Suppressor macrophage treated with lipopolysaccharide for 4 hours (primary cell): ENCODE measurements at regions not wholly inside any gene's neighbourhood (a gene's known extent, or its start where the extent isn't known, plus 50 kb on each side); places are given as distances from the start of the nearest gene placed in this dataset.
A peak's percentile ranks its signal among the peaks of the same experiment; 100 is the strongest.

Source experiments
- DNase-seq: peaks from one replicate; pipeline ENCODE4 v3.0.0-alpha.2; 2020

- no peak for DNase-seq
Measured at GRCh38 chr12:107983756-107984472, 145.2 kb upstream of the WSCD2 start.

- DNase-seq, result no peak
Measured at GRCh38 chr12:107984973-107985372, 144.1 kb upstream of the WSCD2 start.

- no peak for DNase-seq
Measured at GRCh38 chr12:107986183-107986582, 142.9 kb upstream of the WSCD2 start.

GRCh38 chr12:107990325-107990724 is 138.8 kb upstream of the WSCD2 start:
- peak; percentile 31 for DNase-seq

DNA sequence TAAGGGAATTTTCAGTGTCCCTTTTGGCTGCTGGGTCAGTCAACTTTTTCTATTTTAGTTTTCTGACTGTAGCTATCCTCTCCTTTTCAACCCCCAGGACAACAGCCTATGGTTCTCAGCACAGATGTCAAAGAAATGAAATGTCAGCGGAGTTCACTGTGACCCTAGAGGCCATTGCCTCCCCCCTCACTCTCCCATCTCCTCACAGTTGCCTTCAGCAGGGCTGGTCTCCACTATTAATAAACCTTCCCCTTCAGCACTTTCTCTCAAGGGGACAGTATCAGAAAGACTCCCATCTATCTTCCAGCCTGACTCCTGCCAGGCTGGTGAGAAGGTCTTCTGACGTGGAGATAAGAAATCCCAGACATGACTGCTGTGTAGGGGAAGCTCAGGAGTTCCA is 137.1 kb upstream of the WSCD2 start:
- no peak for DNase-seq

DNA sequence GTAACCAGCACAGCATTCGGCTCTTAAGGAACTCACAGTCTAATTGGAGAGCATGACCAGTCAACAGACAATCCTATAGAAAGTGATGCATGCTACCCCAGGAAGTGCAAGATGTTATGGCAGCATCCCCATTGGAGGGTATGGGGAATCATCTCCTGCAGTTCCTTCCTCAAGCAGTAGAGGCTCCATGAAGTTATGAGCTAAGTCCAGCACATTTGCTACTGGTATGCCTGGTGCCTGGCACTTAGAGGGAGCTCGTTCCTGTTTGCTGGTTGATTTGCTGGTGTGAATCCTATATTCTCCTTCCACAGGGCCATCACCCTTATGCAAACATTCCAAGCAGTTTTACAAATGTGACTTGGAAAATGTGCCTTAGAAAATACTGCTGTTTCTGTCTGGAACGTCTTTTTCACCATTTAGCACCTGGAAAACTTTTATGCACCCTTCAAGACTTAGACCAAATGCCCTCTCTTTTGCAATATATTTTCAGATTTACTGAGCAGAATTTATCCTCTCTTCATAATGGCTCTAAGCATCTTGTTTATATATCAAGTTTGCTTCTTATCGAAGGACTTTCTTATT is 136.1 kb upstream of the WSCD2 start:
- peak; percentile 47 for DNase-seq

- no peak for DNase-seq
Measured at GRCh38 chr12:107998863-107999262, 130.2 kb upstream of the WSCD2 start.

DNA sequence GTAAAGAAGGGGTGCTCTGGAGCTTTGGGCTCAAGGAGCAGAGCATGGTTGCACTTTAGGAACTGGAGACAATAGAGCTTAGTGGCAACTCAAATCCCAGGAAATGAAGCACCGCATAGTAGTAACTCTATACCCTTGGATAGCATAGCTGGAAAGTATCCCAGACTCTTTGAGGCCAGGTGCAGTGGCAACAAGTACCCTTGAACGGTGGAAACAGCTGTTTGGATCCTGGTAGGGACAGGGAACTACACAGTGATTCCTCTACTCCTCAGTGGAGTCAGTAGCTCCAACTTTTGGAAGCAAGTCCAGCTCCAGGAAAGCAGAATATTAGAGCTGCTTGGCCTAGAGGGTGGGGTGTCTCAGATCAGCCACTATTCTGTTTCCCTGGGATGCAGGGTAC is 129.0 kb upstream of the WSCD2 start:
- DNase-seq, result no peak

GRCh38 chr12:108004319-108004718 is 124.8 kb upstream of the WSCD2 start:
- peak; percentile 4 for DNase-seq

GRCh38 chr12:108008163-108008905 is 120.8 kb upstream of the WSCD2 start:
- no peak for DNase-seq

DNA sequence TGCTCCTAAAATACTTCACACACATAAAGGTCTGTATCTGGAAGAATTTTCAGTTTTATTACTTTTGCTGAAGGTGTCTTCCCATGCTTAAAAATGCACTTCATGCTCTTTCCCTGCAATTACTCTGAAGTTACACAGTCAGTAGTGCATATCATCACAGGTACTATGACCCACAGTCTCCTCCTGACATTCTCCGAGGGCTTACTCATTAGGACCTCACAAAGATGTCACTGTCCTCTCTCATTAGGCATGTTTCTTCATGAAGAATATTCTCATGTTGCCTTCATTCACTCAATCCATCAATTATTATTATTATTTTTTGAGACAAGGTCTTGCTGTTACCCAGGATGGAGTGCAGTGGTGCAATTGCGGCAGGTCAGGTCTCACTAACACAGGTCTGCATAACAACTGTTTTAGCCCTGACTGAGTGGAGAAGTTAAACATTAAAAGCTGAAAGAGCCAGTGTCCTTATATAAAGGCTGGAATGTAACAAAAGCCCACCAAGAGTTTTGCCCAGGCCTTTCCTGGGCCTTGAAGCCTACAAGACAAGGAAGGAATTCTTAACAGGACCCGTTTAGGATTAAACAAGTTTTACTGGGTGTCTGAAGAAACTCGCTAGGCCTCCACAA is 119.5 kb upstream of the WSCD2 start:
- no peak for DNase-seq

DNA sequence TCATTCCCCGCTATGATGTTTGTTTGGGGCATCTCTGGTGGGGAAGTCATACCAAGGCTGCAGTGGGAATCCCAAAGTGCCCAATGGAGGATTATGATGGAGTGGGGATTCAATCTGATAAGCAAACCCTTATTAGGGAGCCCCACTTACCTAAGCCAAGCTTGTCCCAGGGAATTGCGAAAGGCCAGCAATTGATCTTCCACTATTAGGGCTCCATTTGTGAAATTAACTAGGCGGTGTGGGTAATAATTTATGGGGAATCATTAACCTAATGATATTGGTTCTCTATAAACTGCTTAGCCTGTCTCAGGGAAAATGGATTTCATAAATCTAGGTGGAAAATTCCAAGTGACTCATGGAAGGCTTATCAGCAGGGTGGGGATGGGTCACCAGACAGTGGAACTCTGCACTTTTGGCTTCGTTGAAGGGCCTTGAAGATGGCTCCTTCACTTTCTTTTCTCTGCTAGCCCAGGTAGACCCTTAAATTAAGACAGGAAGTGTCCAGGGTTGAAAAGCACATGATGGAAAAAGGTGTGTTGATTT is 113.0 kb upstream of the WSCD2 start:
- no peak for DNase-seq

- DNase-seq, result no peak
Measured at GRCh38 chr12:108017472-108018057, 111.5 kb upstream of the WSCD2 start.

DNA sequence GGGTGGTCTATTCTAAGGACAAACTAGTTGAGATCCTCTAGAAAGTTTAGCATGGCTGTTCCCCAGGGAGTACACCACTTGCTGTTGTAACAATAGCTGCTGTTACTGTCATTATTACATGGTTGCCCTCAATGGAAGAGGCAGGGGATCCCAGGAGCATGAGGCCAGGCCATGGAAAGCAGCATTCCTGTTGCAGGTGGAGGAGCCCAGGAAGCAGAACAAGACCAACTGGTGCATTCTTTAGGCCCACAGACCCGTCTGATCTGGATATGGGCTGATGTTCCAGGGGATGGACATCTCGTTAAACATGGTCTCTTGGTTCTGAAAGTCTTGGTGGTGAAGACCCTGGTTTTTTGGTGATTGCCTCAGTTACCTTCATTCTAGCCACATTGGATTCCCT is 109.2 kb upstream of the WSCD2 start:
- no peak for DNase-seq

DNA sequence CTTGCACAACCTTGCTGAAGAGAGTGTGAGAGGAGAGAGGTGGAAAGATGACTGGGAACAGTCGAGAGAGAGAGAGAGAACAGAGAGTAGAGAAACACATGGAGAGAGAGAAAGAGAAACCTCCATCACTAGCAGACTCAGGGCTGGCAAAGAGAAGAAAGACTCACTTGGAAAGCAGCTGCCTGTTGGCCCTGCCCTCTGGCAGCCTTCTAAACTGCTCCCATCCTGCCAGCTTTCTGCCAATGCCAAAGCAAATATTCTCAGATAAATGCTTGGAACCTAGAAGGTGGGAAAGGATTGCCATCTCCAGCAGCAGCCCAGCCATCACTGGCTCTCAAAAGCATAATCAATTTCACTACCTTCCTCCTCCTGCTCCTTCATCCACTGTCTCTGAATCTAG is 107.9 kb upstream of the WSCD2 start:
- no peak for DNase-seq

DNA sequence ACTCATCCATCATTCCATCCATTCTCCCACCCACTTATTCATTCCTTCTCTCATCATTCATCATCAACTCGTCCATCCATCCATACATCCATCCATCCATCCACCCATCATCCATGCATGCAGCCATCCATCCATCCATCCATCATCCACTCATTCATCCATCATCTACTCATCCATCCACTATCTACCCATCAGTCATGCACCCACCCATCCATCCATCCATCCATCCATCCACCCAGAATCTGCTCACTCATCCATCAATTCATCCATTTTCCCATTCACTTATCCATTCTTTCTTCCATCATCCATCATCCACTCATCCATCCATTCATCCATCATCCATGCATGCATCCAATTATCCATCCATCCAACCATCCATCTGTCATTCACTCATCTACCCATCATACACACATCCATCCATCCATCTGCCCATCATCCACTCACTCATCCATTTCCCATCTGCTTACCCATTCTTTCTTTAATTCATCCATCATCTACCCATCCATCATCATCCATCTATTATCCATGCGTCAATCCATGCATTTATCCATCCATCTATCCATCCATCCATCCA is 107.1 kb upstream of the WSCD2 start:
- DNase-seq, result no peak

GRCh38 chr12:108029051-108029835 is 99.8 kb upstream of the WSCD2 start:
- DNase-seq, result no peak

GRCh38 chr12:108033090-108033489 is 96.0 kb upstream of the WSCD2 start:
- no peak for DNase-seq

- no peak for DNase-seq
Measured at GRCh38 chr12:108035372-108035771, 93.7 kb upstream of the WSCD2 start.

DNA sequence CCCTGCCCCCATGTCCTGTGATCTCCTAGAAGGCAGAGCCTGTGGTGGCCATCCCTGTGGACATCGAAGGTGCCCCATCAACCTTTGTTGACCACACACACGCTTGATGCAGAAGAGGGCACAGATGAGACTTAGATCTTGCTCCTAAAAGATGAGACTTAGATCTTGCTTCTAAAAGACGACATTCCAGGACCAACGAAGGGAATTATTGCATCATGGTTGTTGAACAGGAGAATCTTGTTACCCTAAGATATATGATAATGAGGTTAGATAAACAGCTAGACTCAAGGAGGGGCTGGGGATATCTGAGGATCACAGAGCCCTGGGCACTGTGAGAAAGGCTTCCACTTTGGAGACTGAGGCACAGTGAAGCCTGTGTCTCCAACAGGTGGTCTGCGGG is 91.1 kb upstream of the WSCD2 start:
- no peak for DNase-seq

- no peak for DNase-seq
Measured at GRCh38 chr12:108039794-108040193, 89.3 kb upstream of the WSCD2 start.

DNA sequence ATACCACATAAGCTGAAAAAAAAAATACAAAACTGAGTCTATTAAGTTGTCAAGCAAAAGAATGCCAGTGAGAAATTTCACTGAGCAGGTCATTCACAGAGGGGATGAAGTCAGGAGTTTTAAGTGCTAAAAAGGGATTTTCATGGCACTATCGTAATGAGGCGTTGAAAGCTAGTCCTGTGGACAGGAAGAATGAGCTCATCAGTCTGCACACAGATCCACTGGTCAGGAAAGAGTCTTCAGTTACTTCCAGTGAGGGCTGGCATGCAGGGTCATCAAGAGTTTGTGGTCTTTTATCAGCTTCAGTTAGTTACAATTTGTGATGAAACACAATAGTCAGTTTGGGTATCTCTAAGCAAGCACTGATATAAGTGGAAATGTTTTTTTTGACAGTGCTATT is 88.1 kb upstream of the WSCD2 start:
- DNase-seq, result no peak
